NCI-H460 (cell line): ENCODE measurements at regions not wholly inside any gene's neighbourhood (a gene's known extent, or its start where the extent isn't known, plus 50 kb on each side); places are given as distances from the start of the nearest gene placed in this dataset.

Experiments
- DNase-seq: peaks from one replicate; pipeline ENCODE4 v3.0.0-alpha.2; 2016; ENCODE audit warnings: low read depth; ENCODE audit errors: extremely low read depth

GRCh38 chr4:13840502-13841190 lies 213.1 kb upstream of the BOD1L1 start:
- no peak for DNase-seq

GRCh38 chr4:13844740-13845139 lies 217.2 kb upstream of the BOD1L1 start:
- DNase-seq, result no peak

- no peak for DNase-seq
These were observed 222.3 kb upstream of the BOD1L1 start for GRCh38 chr4:13849778-13850177.

GRCh38 chr4:13851085-13851940 lies 223.8 kb upstream of the BOD1L1 start:
- no peak for DNase-seq

- no peak for DNase-seq
These were observed 224.9 kb upstream of the BOD1L1 start for GRCh38 chr4:13852411-13852810.

GRCh38 chr4:13856387-13856786 lies 228.9 kb upstream of the BOD1L1 start:
- no peak for DNase-seq

GRCh38 chr4:13857397-13857796 lies 229.9 kb upstream of the BOD1L1 start:
- no peak for DNase-seq

GRCh38 chr4:13857800-13858199 lies 230.3 kb upstream of the BOD1L1 start:
- no peak for DNase-seq

GRCh38 chr4:13859423-13859822 lies 231.9 kb upstream of the BOD1L1 start:
- DNase-seq, result no peak

- DNase-seq, result no peak
These were observed 232.6 kb upstream of the BOD1L1 start for GRCh38 chr4:13860126-13860525.

GRCh38 chr4:13865871-13866669 lies 238.5 kb upstream of the BOD1L1 start:
- DNase-seq, result no peak

GRCh38 chr4:13866881-13867280 lies 239.4 kb upstream of the BOD1L1 start:
- no peak for DNase-seq

- DNase-seq, result no peak
These were observed 244.6 kb upstream of the BOD1L1 start for GRCh38 chr4:13872155-13872554.

- no peak for DNase-seq
These were observed 245.4 kb upstream of the BOD1L1 start for GRCh38 chr4:13872955-13873354.

GRCh38 chr4:13875181-13875580 lies 247.7 kb upstream of the BOD1L1 start:
- DNase-seq, result no peak

- no peak for DNase-seq
These were observed 248.6 kb upstream of the BOD1L1 start for GRCh38 chr4:13876131-13876530.

GRCh38 chr4:13876940-13877339 lies 249.4 kb upstream of the BOD1L1 start:
- DNase-seq, result no peak

GRCh38 chr4:13877626-13878025 lies 250.1 kb upstream of the BOD1L1 start:
- no peak for DNase-seq

- no peak for DNase-seq
These were observed 254.4 kb upstream of the BOD1L1 start for GRCh38 chr4:13881892-13882291.

- DNase-seq, result no peak
These were observed 259.5 kb upstream of the BOD1L1 start for GRCh38 chr4:13887010-13887409.

GRCh38 chr4:13888112-13888511 lies 260.6 kb upstream of the BOD1L1 start:
- no peak for DNase-seq
